Erythroblast (primary cell): ENCODE measurements at regions not wholly inside any gene's neighbourhood (a gene's known extent, or its start where the extent isn't known, plus 50 kb on each side); places are given as distances from the start of the nearest gene placed in this dataset.

Experiments
- GATA1 ChIP-seq: IDR thresholded peaks from 2 replicates; pipeline ENCODE4 v1.6.1; 2011; ENCODE audit warnings: low read depth, mild to moderate bottlenecking, control low read depth, low read length, moderate library complexity
- POLR2A ChIP-seq: IDR thresholded peaks from 2 replicates; pipeline ENCODE4 v1.6.1; 2011; ENCODE audit warnings: mild to moderate bottlenecking, low read length

DNA sequence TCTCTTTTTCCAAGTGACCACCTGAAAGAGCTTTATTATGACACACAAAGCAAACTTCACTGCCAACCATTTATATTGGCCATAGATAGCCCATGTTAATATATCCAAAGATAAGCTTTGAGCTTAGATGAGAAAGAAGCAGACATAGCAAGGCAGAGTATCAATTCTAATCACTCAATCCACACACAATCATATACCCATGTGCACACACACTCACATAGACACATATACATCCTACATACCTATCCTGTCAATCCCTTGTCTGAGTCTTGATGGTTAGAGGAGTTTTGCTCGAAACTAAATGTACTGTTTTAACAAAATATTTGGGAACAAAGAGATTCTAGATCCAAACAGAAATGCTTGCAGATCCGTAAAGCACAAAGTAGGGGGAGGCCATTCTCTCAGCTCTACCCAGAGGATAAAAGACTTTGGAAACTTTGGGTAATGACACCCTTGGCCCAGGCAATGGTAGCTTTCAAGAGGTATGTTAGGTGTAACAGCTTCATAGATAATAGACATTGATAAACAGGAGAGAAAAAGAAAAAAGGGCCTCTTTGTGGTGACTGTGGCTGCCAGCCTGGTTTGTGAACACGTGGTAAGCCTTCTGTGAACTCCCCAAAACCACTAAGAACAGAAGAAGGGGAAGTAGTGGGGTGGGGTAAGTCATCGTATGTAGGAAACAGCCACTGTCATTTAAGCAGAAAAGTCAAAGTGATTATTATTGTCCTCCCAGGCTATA, 121.6 kb downstream of the TLR4 start:
- TF ChIP-seq POLR2A, result no peak
- TF ChIP-seq GATA1, result no peak
